Kasumi-1 (cell line): ENCODE measurements at regions not wholly inside any gene's neighbourhood (a gene's known extent, or its start where the extent isn't known, plus 50 kb on each side); places are given as distances from the start of the nearest gene placed in this dataset.
"Not testable (repeated sequence)": the region's sequence is repeated elsewhere in the genome, so short reads cannot be mapped to it uniquely, and the experiment has no call there.

Source experiments
- DNase-seq, 2 experiments: peaks; one replicate each; lab custom pipeline; 2025; lab: John Stamatoyannopoulos, UW

DNA sequence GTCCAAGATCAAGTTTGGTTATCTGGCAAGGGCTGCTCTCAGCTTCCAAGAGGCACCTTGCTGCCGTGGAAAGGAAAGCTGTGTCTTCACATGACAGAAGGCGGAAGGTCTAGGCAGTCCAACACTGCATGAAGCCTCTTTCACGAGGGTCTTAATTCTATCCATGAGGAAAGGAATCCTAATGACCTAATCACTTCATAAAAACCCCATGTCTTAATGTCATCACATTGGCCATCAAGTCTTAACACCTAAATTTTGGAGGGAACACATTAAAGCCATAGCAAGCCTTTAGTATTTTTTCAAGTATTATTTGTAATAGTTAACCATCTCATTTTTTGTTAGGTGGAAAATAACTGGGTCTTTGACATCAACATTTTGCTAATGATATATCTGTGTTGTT is 858.3 kb downstream of the FLRT2 start:
- DNase-seq, result no peak

DNA sequence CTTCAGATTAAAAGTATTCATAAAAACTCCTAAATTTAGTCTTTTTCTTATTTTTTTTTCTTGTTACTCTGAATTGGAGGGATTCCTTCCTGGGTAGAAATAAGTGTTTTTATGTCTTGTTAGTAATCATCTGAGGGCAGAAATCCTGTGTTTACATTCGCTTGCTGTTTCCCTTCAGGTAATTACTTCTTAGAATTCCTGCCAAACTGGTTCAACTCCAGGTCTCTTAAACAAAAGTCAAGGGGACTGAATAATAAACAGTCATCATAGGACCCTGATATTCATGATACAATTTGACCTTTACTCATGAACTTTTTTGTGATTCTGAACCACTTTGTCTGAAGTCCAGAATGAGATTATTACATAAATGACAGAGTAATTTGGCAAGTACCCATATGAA is 843.9 kb downstream of the FLRT2 start:
- DNase-seq, result no peak

DNA sequence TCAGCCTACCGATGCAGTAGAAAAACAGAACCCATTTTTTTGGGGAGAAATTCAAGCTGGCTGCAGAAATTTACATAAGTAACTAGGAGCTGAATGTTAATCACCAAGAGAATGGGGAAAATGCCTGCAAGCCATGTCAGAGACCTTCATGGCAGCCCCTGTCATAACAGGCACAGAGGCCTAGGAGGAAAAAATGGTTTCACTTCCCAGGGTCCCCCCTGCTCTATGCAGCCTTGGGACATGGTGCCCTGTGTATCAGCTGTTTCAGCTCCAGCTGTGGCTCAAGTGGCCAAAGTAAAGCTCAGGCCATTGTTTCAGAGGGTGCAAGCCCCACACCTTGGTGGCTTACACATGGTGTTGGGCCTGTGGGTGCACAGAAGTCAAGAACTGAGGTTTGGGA is 842.5 kb downstream of the FLRT2 start:
- no peak for DNase-seq

DNA sequence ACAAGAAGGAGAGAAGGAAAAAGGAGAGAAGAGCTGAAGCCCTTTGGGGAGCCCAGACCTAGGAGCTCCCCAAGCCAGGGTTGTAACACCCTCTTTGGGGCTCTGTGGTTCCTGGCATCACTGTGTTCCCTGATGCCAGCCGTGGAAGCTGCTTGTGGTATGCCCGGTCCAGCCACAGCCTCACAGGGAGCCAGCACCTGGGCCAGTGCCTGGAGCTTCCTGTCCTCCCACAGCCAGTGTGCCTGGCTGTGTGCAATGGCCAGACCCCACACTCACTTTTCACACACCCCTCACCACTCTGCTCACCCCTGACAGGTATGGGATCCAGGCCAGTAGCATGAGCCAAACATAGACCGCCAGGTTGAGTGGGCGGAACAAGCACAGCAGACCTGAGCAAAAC is 834.7 kb downstream of the FLRT2 start:
- DNase-seq, result no peak

DNA sequence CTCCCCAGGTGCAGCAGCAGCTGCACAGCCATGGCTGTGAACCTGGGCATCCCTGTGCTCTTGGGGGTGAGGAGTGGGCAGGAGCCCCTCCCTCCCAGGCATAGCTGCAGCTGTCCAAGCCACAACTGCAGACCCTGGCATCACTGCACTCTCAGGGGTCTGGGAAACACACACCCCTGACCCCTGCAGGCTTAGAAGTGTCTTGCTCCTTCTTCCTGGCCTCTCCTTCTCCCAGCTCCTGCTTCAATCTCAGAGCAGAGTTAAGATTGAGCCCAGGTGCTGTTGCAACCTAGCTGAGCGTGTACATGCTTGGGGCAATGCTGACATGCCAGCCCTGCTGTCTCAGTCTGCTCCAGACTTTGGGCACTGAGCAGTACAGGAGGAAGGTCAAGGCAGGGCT is 833.6 kb downstream of the FLRT2 start:
- DNase-seq, result no peak

DNA sequence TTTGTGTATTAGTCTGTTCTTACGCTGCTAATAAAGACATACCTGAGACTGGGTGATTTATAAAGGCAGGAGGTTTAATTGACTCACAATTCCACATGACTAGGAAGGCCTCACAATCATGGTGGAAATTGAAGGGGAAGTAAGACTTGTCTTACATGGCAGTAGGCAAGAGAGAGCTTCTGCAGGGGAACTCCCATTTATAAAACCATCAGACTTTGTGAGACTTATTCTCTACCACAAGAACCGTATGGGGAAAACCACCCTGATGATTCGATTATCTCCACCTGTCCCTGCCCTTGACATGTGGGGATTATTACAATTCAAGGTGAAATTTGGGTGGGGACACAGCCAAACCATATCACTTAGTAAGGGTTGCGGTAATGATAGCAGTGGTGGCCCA is 833.1 kb downstream of the FLRT2 start:
- DNase-seq, result no peak

DNA sequence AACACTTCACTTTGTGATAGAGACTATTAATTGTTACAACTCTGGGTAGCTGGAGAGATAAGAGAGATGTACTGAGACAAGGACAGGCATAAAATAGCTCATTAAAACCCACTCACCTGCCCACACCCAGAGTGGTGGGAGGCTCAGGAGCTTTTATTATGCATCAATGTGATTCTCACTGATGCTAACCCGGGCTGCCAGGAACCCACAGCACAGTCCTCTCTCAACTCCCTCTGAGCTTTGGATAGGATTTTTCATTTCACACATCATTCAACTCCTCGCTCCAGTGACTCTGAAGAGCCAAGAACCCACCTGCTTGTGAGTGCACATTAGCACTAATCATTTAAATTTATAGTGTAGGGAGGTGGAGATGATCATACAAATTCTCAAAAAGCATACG is 827.9 kb downstream of the FLRT2 start:
- no peak for DNase-seq

DNA sequence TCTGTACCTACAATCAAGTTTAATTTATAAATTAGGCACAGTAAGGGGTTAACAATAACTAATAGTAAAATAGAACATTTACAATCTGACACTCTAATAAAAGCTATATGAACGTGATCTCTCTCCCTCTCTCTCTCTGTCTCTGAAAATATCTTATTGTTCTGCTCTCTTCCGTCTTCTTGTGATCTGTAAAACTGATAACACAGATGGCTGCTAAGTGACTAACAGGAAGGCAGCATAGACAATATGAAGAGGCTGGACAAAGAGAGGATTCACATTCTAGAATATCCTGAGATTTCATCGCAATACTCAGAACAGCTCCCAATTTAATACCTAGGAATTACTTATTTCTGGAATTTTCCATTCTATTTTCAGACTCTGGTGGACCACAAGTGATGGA is 827.2 kb downstream of the FLRT2 start:
- no peak for DNase-seq

DNA sequence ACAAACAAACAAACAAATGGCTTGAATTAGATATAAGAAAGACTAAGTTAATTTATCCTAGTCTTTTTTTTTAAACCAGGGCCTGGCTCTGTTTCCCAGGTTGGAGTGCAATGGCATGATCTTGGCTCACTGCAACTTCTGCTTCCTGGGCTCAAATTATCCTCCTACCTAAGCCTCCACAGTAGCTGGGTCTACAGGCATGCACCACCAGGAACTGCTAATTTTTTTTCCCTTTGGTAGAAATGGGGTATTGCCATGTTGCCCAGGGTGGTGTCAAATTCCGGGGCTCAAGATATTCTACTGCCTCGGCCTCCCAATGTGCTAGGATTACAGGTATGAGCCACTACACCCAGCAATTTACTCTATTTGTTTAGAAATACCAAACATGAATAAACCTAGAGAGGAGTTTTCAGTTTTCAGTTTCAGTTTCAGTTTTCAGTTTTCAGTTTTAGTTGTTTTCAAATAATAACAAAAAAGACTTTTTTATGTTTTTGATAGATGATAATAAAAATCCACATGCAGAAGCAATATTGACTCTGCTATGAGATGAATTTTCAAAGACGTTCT is 817.0 kb downstream of the FLRT2 start:
- peak in 1 of 2 experiments; percentile 46 for DNase-seq

DNA sequence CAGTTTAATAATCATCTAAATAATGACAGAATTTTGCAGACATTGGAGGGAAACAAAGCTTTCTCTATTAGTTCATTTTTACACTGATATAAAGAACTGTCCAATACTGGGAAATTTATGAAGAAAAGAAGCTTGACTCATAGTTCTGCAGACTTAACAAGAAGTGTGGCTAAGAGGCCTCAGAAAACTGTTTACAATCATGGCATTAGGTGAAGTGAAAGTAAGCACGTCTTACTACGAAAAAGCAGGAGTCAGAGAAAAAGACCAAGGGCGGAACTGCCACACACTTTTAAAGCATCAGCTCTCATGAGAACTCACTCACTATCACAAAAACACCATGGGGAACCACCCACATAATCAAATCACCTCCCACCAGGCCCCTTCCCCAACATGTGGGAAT is 804.4 kb downstream of the FLRT2 start:
- no peak for DNase-seq

DNA sequence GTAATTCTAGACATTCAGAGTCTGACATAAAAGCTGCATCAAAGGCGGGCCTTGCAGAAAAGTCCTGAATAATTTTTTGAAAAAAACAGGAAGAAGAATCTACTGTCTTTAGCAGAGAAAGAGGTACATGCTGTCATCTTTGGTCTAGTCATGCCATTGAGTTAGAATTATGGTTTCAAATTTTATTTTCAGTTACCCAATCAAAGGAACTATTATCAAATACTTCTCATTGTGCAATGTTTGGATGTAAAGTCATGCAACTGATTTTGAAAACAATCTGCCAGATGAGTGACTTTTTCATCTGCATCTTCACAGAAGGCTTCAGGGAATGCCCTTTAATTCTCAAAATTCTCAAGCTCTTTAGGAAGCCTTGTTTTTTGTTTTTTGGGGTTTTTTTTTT is 803.5 kb downstream of the FLRT2 start:
- no peak for DNase-seq

DNA sequence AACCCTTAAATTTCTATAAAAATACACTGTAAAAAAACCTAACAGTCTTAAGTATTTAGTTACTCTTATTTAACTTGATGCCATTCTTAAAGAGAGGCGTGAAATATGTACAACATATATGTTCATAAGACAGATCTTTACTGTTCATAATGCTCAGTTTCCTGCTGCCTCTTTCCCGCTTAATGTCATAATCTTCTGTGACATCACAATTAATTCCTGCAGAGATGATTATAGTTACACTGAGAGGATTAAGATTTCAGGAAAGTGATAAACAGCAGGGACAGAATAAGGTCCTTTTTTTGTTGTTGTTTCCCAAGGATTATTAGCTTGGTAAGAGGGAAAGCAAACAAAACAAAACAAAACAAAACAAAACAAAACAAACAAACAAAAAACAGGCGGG is 801.4 kb downstream of the FLRT2 start:
- DNase-seq, result no peak

DNA sequence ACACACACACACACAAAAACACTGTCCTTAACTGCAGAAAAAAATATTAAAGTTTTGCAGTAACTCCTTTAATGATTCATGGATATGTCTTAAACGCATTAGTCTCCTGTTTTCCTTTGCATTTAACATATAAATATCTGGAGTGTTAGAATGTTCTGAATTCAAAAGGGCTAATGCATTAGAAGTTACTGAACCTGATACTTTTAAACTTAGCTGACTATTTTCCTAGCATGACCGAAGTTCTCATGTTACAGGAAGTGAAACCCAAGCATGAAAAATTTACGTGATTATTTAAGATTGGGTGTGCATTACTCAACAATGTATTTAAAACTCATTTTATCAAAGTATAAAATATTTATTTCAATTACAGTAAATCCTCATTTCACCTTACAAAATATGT is 791.2 kb downstream of the FLRT2 start:
- peak; percentile 11 to 27 for DNase-seq

DNA sequence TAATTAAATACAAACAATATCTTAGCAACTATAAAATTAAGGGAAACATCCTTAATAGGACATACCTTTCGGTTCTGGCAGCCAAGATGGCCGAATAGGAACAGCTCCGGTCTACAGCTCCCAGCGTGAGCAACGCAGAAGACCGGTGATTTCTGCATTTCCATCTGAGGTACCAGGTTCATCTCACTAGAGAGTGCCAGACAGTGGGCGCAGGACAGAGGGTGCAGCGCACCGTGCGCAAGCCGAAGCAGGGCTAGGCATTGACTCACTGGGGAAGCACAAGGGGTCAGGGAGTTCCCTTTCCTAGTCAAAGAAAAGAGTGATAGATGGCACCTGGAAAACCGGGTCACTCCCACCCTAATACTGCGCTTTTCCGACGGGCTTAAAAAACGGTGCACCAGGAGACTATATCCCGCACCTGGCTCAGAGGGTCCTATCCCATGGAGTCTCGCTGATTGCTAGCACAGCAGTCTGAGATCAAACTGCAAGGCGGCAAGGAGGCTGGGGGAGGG is 782.3 kb downstream of the FLRT2 start:
- not testable (repeated sequence) for DNase-seq

DNA sequence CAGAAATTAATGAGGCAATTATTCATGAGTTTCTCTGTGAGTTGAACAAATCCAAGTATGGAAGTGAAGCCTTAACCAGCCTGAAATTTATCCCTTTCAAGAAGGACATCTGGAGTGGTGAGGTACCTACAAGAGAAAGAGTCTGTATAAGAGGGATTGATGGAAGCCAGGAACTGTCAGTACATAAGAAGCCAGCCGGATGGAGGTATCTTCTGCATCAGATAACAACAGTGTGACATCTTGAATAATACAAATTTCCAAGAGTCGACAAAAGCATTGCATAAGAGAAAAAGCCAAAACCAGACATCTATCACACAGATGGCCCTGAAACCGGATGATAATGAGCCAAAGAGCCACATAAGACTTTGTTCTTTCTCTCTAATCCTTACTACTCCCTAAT is 781.2 kb downstream of the FLRT2 start:
- DNase-seq, result no peak

DNA sequence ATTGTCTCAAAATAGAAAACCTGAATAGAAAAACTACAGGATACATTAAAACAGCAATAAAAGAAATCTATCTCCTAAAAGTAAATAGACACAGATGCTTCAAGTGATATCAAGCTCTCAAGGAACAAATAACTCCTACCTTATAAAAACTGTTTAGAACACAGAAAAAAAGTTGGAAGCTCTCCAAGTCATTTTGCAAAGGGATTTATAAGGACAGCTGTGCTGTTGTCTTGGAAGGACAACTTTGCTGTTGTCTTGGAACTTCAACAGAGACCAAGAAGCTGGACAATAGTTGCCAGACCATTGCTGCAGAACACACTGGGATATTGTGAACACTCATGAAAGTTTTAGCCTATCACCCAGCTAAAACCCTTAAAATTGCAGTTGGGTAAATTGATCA is 780.7 kb downstream of the FLRT2 start:
- DNase-seq, result no peak

DNA sequence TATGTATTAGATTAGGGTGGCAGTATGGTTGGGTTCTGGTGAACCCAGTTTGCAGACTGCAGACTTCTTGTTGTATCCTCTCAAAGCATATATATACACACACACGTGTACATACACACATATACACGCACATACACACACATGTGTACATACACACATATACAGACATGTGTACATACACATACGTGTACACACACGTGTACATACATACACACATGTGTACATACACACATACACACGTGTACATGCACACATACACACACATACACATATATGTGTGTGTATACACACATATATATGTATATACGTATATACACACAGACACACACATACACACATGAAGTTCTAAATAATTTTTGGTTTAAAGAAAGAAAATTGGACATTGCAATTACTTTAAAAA is 780.2 kb downstream of the FLRT2 start:
- DNase-seq, result no peak

DNA sequence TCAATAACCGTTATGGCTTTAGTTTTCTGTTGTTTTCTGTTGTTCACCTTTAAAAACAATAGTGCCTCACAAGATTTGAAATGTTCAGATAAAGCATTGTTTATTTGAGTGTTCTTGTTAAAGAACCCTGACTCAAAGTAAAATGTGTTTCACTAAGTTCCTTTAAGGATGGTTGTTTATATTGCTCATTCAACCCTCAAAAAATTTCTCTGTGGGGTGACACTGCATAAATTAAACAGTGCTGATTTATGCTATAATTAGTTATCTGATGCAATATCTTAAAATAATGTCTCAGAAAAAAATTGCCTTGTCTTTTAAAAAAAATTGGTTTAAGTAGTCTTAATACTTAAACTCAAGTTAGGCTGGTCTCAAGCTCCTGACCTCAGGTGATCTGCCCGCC is 775.1 kb downstream of the FLRT2 start:
- DNase-seq, result no peak

DNA sequence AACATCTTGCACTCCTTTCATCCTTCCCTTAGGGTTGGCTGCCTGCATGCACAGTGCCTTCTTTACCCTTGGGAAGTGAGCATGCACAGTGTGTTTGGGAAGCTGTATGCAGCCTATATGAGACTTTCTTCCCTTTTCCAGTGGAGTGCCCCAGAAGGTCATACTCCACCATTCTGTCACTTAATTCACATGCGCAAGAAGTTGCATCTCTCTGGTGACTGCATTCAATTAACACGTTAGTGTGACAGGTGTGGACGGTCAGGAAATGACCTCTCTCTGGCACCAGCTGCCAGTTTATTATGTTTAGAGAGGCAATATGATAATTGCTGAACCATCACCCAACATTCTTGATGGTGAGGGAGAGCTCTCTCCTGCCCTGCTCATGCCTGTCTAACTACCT is 770.0 kb downstream of the FLRT2 start:
- DNase-seq, result no peak

DNA sequence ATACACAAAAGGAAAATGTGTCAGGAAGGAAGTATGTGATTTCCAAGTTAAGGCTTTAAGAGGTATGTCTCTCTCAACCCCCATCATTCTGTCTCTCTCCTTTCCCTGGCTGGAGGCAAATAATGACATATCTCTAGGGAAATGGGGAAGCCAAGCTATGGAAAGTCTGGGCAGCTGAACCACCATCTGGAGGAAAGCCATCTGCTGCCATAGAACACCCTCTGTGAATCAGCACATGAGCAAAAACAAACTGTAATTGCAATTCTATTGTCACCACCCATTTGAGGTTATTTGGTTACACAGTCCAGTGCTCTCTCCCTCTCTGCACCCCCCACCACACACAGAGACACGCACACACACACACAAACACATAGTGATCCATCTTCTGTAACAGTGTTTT is 766.2 kb downstream of the FLRT2 start:
- DNase-seq, result no peak

DNA sequence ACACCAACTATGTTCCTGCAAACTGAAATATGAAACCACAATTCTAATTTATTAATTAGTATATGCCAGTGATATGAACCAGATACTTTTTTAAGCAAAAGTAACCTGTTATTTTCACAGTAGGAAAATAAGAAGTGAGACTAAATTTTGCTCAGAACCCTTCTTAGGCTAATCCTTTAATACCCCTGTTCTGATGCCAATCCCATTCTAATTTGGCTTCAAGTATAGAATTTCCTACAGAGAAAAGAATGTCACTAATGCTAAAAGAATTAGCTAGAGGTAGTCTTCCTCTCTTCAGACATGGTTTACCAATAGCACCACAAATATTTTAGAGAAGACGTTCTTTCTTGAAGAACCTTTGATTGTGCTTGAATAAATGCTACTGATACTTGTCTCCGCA is 758.4 kb downstream of the FLRT2 start:
- DNase-seq, result no peak

DNA sequence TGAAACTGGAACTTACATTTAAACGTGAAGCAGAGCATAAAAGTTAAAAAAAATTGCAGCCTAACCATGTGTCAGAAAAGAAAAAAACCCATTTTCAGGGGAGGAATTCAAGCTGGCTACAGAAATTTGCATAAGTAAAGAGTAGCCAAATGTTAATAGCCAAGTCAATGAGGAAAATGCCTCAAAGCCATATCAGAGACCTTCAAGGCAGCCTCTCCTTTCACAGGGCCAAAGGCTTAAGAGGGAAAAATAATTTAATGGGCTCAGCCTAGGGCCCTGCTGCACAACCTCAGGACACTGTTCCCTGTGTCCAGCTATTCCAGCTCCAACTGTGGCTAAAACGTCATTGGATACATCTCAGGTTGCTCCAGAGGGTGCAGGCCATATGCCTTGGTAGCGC is 749.5 kb downstream of the FLRT2 start:
- no peak for DNase-seq

DNA sequence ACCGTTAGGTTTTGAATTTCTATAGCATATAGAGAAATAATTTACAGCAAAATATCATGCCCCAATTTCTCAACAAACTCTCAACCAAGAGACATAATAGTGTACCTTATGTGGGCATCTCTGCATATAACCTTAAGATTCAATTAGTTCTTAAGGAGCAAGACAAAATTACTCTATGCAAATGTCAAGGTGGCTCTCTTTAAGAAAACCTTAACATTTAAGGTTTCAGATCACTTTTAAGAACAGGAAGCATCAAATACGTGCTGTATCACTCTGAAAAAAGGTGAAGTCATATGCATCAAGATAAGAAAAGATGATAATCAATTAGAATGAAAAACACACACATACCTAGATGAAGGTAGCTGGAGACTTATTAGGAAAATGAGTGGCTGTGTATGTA is 728.0 kb downstream of the FLRT2 start:
- no peak for DNase-seq

DNA sequence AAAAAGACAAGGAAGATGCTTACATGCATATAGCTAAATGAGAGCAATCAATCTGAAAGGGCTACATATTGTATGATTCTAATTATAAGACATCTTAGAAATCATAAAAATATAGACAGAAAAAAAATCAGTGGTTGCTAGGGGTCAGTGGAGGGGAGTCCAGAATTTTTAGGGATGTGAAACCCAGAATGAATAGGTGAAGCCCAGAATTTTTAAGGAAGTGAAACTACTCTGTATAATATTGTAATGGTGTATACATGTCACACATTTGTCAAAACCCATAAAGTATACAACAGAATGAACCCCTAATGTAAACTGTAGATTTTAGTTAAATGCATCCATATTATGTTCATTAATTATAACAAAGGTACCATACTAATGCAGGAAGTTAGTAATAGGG is 713.2 kb downstream of the FLRT2 start:
- no peak for DNase-seq

DNA sequence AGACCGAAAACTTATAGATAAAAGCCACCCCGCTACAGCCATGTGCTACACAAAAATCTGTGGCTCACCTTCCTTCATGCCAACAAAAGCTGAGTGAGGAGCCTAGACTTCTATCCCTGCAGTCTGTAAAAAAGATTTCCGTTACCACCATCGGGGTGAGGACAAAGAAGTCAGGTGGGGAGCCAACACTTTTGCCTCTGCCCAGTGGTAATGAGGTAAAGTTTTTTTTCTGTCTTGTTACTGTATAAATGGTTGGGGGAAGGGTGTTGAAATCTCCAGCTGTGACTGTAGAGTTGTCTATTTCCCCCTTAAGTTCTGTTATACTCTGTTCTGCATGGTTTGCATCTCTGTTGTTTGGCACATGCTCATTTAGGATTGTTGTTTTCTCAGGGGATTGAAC is 707.8 kb downstream of the FLRT2 start:
- DNase-seq, result no peak
